ENCODE measurements at regions not wholly inside any gene's neighbourhood (a gene's known extent, or its start where the extent isn't known, plus 50 kb on each side); places are given as distances from the start of the nearest gene placed in this dataset.
"Not testable (repeated sequence)": the region's sequence is repeated elsewhere in the genome, so short reads cannot be mapped to it uniquely, and the experiment has no call there.

- DNase-seq (ENCODE audit: low spot score), result no peak
Measured at GRCh38 chr20:1754306-1754705, 96.7 kb upstream of the SIRPG start.

DNA sequence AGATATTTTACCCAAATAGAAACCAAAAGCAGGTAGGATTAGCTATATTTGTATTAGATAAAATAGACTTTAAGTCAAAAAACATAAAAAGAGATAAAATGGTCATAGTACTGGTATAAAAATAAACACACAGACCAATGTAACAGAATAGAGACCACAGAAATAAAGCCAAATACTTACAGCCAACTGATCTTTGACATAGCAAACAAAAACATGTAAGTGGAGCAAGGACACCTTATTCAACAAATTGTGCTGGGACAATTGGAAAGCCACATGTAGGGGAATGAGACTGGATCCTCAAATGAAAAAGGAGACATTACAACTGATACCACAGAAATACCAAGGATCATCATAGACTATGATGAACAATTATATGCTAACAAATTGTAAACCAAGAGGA is 94.5 kb upstream of the SIRPG start:
- DNase-seq (ENCODE audit: low spot score), result no peak

- no peak for DNase-seq (ENCODE audit: low spot score)
Measured at GRCh38 chr20:1748777-1749176, 91.2 kb upstream of the SIRPG start.

DNA sequence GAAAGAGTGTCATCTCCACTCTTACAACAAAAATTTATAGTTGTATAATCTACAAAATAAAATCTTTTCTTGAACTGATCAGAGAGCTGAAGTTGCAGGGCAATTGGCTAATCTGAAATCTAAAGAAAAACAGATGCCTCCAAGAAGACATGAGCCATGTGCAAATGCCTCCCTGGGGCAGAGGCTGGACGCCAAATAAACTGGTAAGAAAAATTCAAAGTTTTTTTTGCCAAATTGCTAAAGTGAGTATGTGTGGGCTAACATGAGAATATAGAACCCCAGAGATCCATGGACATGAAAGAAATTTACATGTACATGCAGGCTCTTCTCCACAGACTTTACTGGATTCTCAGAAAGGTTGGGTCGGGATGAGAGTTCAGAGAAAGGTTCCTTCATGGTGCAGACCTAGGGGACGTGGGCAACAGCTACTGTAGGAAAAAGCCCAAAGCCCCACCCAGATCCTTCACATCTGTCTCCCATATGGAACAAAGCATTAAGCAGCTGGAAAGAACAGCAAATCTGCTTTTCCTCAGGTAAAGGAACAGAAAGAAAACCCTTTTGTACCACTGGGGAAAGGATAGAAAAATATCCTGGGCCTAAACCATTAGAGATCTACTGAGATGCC is 90.5 kb upstream of the SIRPG start:
- DNase-seq (ENCODE audit: low spot score), result no peak

- DNase-seq (ENCODE audit: low spot score), result not testable (repeated sequence)
Measured at GRCh38 chr20:1742049-1742434, 84.5 kb upstream of the SIRPG start.

GRCh38 chr20:1741309-1742048 is 83.9 kb upstream of the SIRPG start:
- DNase-seq (ENCODE audit: low spot score), result no peak

GRCh38 chr20:1737134-1737533 is 79.6 kb upstream of the SIRPG start:
- no peak for DNase-seq (ENCODE audit: low spot score)

DNA sequence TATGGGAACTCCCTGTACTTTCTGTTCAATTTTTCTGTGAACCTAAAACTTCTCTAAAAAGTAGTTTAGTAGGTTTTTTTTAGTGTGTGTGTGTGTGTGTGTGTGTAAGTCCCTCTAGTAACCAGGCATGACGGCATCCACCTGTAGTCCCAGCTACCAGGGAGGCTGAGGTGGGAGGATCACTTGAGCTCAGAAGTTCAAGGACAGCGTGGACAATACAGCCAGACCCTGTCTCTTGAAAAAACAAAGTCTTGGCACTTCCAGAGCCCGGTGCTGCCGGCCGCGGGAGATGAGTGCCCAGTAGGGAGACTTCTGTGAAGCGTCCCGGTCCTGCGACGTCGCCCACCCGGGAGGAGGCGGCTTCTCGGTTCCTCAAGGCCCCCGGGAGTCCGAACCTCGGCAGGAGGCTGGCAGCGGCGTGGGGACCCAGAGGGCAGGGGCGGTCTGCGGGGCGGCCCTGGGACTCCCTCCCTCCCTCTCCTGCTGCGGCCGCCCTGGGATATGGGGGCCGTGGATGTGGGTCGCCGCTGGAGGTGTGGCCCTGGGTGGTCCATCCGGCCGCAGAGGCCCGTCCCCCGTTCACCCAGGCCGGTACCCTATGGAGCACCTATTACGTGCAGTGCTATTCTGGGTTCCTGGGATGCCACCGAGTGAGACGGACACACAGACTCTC is 78.0 kb upstream of the SIRPG start:
- no peak for DNase-seq (ENCODE audit: low spot score)

GRCh38 chr20:1734269-1734858 is 76.8 kb upstream of the SIRPG start:
- peak; percentile 56 for DNase-seq (ENCODE audit: low spot score)

GRCh38 chr20:1731828-1732375 is 74.3 kb upstream of the SIRPG start:
- DNase-seq (ENCODE audit: low spot score), result peak; percentile 52

GRCh38 chr20:1730981-1731711 is 73.6 kb upstream of the SIRPG start:
- peak; percentile 19 for DNase-seq (ENCODE audit: low spot score)

GRCh38 chr20:1727303-1727702 is 69.7 kb upstream of the SIRPG start:
- not testable (repeated sequence) for DNase-seq (ENCODE audit: low spot score)

DNA sequence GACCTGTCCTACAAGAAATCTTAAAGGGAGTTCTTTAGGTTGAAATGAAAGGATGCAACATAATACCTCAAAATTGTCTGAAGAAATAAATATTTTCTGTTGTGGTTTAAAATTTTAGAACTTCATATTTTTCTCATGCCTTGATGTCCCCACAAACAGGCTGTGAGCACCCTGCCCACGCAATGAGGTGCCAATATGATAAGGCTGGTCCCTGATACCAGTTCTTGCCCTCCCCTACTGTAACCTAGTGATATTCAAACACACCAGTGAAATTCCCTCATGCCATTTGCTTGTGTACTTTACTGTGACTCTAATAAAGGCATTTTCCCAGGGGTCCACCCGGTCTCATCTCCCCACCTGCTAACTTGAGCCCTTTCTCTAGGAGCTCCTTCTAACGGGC is 67.3 kb upstream of the SIRPG start:
- DNase-seq (ENCODE audit: low spot score), result no peak

DNA sequence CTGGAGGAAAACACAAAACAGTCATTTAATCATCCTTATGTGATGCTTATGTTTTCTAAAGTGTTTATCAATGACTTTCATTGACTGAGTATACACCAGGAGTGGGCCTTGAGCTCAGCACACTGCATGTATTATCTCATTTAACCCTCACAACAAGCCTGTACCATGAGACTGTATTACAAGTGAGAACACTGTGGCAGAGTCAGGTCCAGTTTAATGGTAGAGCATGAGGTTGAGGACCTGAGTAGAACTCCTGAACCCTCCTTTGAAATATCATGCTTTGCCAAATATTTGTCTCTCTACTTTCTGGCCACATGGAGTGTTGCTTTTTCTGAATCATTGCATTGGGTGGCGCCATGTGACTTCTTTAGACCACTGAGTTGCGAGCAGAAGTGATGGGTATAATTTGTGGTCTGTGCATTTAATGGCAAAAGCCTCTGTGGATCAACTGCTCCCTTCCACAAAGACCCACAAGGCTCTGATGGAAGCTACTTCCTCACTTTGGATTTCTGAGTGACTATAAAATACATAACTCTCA is 65.0 kb upstream of the SIRPG start:
- DNase-seq (ENCODE audit: low spot score), result no peak

DNA sequence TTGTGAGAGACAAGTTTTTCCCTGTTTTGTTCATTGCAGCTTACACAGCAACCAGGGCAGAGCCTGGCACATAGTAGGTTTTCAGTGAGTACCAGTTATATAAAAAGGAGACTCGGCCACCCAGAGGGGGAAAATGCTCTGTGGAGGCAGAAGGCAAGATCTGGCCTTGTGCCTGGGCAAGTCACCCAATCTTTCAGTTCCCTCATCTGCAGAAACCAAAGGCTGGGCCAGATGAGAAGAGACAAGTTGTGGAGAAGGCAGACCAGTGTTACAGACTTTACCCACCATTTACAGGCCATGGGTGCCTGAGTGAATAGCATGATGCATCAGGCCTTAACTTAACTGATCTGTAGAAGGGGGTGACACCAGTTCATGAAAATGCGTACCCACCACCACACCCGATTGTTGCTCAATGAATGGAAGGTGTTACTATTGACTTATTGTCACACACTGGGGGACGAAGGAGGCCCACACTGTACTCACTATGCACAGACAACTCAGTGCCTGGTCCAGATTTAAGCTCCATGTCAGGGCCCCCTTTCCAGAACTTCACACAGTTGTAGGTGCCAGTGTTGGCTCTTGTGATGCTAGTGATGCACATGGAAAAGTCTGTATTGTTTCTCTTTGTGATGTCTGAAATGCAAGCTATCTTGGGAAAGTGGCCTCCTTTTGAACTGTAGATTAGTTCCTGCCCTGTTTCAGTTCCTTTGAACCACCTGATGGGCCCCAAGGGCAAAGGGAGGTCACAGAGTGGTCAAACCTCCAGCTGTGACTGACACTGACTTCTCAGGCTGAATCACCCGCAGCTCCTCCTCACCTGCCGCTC is 64.3 kb upstream of the SIRPG start:
- no peak for DNase-seq (ENCODE audit: low spot score)

GRCh38 chr20:1720845-1721475 is 63.4 kb upstream of the SIRPG start:
- no peak for DNase-seq (ENCODE audit: low spot score)

DNA sequence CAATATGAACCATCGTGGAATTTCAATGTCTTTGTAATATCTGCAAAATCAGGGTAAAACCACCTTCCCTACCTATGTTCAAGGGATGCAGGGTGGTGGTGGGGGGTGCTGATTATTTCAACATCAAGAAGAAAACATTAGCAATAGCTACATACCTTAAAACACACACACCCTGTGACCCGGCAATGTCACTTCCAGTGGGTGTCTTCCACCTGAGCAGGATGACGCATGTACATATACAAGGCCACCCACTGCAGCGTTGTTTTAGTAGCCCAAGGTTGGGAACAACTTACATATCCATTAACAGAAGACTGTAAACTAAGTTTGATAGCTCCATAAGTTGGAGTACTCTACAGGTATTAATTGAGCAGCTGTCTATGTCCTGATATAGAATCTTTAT is 62.6 kb upstream of the SIRPG start:
- no peak for DNase-seq (ENCODE audit: low spot score)

DNA sequence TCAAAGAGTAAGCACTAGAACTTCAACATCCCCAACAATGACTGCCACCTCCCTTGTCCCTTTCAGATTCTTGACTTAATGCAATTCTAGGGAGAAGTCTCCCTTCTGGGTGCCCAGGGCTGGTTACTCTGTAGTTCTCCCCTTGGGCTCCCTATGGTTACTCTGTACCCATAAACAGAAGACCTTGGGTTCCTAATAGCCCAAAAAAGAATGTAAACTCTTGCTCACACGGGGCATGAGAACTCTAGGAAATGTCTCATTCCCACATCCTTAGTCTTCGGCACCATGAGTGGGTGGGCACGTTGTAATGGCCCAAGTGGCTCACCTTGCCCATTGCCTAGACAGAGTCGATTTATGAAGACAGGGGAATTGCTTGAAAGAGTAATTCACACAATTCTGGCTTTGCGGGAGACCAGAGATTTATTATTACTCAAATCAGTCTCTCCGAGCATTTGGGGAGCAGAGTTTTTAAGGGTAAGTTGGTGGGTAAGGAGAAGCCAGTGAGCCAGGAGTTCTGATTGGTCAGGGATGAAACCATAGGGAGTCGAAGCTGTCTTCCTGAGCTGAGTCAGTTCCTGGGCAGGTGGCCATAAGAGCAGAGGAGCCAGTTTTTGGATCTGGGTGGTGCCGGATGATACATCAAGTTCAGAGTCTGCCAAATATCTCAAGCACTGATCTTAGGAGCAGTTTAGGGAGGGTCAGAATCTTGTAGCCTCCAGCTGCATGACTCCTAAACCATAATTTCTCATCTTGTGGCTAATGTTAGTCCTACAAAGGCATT is 61.2 kb upstream of the SIRPG start:
- DNase-seq (ENCODE audit: low spot score), result no peak

All from CD4-positive, alpha-beta T cell treated with Interleukin-6 at 100 ng/mL for 8 hours (primary cell).